ENCODE measurements at regions not wholly inside any gene's neighbourhood (a gene's known extent, or its start where the extent isn't known, plus 50 kb on each side); places are given as distances from the start of the nearest gene placed in this dataset.

DNA sequence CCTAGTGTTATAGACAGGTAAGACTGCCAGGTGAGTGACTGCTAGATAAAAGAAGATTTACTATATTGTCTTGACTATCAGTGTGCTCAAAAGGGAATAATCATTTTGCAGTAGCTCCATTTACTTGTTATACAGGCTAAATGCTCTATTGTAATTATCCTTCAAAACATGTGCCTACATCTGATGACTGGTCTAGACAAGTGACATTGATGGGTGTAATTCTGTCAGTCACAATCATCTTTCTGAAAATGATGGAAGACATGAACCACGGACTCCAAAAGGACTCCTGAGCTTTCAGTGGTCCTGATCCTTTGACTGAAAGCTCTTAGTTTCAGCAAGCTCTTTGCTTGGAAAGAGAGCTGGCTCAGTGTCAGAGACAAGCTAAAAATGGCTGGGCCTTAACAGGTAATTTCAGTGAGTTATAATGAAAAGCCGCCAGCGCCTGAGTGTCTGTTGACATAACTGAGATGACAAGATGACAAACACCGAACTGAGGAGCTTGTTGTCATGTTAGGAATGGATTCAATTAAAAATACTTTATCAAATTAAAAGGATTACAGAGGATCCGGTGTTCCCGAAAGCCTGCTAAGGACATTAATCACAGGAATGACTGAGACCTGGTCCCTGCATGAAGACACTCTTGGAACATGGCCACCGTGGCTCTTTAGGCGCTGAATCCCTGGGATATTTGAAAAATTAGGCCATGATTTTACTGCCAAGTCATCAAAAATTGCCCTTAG, 141.7 kb downstream of the CMPK2 start:
- TF ChIP-seq, protein P1, sequence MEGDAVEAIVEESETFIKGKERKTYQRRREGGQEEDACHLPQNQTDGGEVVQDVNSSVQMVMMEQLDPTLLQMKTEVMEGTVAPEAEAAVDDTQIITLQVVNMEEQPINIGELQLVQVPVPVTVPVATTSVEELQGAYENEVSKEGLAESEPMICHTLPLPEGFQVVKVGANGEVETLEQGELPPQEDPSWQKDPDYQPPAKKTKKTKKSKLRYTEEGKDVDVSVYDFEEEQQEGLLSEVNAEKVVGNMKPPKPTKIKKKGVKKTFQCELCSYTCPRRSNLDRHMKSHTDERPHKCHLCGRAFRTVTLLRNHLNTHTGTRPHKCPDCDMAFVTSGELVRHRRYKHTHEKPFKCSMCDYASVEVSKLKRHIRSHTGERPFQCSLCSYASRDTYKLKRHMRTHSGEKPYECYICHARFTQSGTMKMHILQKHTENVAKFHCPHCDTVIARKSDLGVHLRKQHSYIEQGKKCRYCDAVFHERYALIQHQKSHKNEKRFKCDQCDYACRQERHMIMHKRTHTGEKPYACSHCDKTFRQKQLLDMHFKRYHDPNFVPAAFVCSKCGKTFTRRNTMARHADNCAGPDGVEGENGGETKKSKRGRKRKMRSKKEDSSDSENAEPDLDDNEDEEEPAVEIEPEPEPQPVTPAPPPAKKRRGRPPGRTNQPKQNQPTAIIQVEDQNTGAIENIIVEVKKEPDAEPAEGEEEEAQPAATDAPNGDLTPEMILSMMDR (IDR thresholded peaks at IDR 0.05): no peak
- TF ChIP-seq POLR2A (IDR thresholded peaks at IDR 0.05): no peak

Measured in right lobe of liver (tissue), 4 donors.